Neural crest cell (in vitro differentiated cells): ENCODE measurements at regions not wholly inside any gene's neighbourhood (a gene's known extent, or its start where the extent isn't known, plus 50 kb on each side); places are given as distances from the start of the nearest gene placed in this dataset.

Experiments used
- DNase-seq: peaks from one replicate; pipeline ENCODE4 v3.0.0; 2021; ENCODE audit warnings: low read depth, mixed read lengths, low spot score
- H3K27ac Mint-ChIP-seq: one replicate; pipeline ENCODE4 v1.8.0; 2021; ENCODE audit warnings: mild to moderate bottlenecking, mixed read lengths; ENCODE audit not compliant: unreplicated experiment
- H3K27me3 Mint-ChIP-seq: 2 replicates; pipeline ENCODE4 v1.8.0; 2021; ENCODE audit warnings: low read depth, mild to moderate bottlenecking, mixed read lengths
- H3K36me3 Mint-ChIP-seq: 2 replicates; pipeline ENCODE4 v1.8.0; 2021; ENCODE audit warnings: low read depth, mild to moderate bottlenecking, mixed read lengths
- H3K4me1 Mint-ChIP-seq: 2 replicates; pipeline ENCODE4 v1.8.0; 2021; ENCODE audit warnings: mixed read lengths
- H3K4me3 Mint-ChIP-seq: one replicate; pipeline ENCODE4 v1.8.0; 2021; ENCODE audit warnings: mild to moderate bottlenecking, mixed read lengths
- H3K9me3 Mint-ChIP-seq: 2 replicates; pipeline ENCODE4 v1.8.0; 2021; ENCODE audit warnings: mixed read lengths
- CTCF ChIP-seq: fragments of 200-600 bp; sonication (generic); conservative IDR thresholded peaks from 2 replicates; pipeline ENCODE4 v1.5.0; 2021; ENCODE audit warnings: antibody characterized with exemption, mild to moderate bottlenecking

GRCh38 chr12:107469011-107469410, 216.6 kb upstream of the PWP1 start:
- H3K4me1 Mint-ChIP-seq = peaks cover 7% of the 10 kb centered on the region
- no peaks in the 10 kb centered on the region for H3K36me3 Mint-ChIP-seq
- H3K27ac Mint-ChIP-seq = no peak overlapping the region
- TF ChIP-seq CTCF = no peak
- no peak overlapping the region for H3K4me3 Mint-ChIP-seq
- H3K27me3 Mint-ChIP-seq = no peaks in the 10 kb centered on the region
- H3K9me3 Mint-ChIP-seq = no peaks in the 10 kb centered on the region
- no peak for DNase-seq

- no peak for TF ChIP-seq CTCF
- Mint-ChIP-seq H3K4me1 (peaks cover 7% of the 10 kb centered on the region), H3K36me3 (no peaks in the 10 kb centered on the region), H3K4me3 (no peak overlapping the region), H3K9me3 (no peaks in the 10 kb centered on the region), H3K27ac (no peak overlapping the region), H3K27me3 (peaks cover 2% of the 10 kb centered on the region)
- DNase-seq = no peak
These were observed 215.0 kb upstream of the PWP1 start for GRCh38 chr12:107470645-107471044.

GRCh38 chr12:107472308-107472707, 213.3 kb upstream of the PWP1 start:
- Mint-ChIP-seq H3K27ac (no peak overlapping the region), H3K4me3 (no peak overlapping the region), H3K4me1 (peaks cover 7% of the 10 kb centered on the region), H3K9me3 (no peaks in the 10 kb centered on the region), H3K27me3 (peaks cover 2% of the 10 kb centered on the region), H3K36me3 (no peaks in the 10 kb centered on the region)
- no peak for DNase-seq
- TF ChIP-seq CTCF = no peak

- H3K9me3 Mint-ChIP-seq = no peaks in the 10 kb centered on the region
- H3K4me1 Mint-ChIP-seq = no peaks in the 10 kb centered on the region
- no peak overlapping the region for H3K4me3 Mint-ChIP-seq
- H3K36me3 Mint-ChIP-seq = no peaks in the 10 kb centered on the region
- no peak for DNase-seq
- no peak for TF ChIP-seq CTCF
- peak overlapping the region; percentile 57 for H3K27ac Mint-ChIP-seq
- H3K27me3 Mint-ChIP-seq = peaks cover 6% of the 10 kb centered on the region
These were observed 211.5 kb upstream of the PWP1 start for GRCh38 chr12:107474099-107474498.

GRCh38 chr12:107474639-107475539, 210.7 kb upstream of the PWP1 start:
- no peaks in the 10 kb centered on the region for H3K4me1 Mint-ChIP-seq
- TF ChIP-seq CTCF = no peak
- no peaks in the 10 kb centered on the region for H3K9me3 Mint-ChIP-seq
- H3K27me3 Mint-ChIP-seq = peaks cover 6% of the 10 kb centered on the region
- H3K4me3 Mint-ChIP-seq = no peak overlapping the region
- peak overlapping the region; percentile 57 for H3K27ac Mint-ChIP-seq
- no peak for DNase-seq
- no peaks in the 10 kb centered on the region for H3K36me3 Mint-ChIP-seq
